Stimulated activated CD4-positive, alpha-beta T cell treated with anti-CD3 and anti-CD28 coated beads, Interleukin-2, amount 100 ng/mL, for 24 hours (primary cell): ENCODE measurements at regions not wholly inside any gene's neighbourhood (a gene's known extent, or its start where the extent isn't known, plus 50 kb on each side); places are given as distances from the start of the nearest gene placed in this dataset.
A peak's percentile ranks its signal among the peaks of the same experiment; 100 is the strongest.
"Not testable (repeated sequence)": the region's sequence is repeated elsewhere in the genome, so short reads cannot be mapped to it uniquely, and the experiment has no call there.

Experiments used
- DNase-seq, 2 donors: peaks; one replicate each; pipeline ENCODE4 v3.0.0-alpha.2; 2020

DNA sequence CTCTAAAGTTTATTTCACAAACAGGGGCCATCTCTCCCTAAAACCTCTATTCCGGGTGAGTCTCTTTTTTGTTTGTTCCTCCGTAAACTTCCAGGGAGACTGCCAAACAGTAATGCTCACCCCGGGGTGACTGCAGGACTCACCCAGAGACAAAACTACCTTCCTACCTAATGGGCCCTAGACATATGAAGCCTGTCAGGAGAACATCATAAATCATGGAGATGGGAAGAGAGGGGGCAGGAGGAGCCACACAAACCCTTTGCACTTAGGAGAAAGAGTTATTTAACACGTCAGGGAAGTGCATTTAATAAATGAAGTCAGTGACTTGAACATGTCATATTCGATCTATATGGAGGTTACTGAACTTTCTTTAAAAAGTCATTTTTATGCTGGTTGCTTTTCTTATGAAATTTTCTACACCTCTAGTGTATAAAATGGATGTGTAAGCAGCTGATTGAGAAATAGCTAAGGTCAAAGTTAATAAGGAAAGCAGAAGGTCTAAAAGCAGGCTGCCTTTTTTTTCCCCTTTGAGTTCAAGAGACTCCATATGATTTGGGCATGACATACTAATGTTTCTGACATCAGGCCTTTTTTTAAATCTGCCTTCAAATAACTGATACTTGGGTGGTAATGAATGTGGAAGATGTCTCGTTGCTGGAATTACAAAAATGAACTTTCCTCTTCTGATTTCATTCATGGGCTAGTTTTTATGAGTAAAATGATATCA lies 286.9 kb upstream of the USP25 start:
- DNase-seq = no peak

DNA sequence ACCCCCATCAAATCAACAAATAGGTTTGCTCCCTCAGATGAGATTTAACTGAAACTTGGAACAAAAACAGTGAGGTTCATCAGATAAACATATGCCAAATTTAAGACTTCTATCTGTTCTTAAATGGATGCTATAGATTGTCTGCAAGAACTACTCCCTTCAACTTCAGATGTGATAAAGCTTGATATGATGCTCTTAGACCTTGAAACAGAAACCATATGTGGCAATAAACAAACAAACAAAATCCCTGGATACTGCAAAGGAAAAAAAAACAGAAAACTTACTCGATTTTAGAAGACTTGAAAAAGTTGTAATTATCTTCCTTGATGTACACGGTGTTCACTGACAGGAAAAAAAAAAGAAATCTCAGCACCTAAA lies 286.1 kb upstream of the USP25 start:
- DNase-seq = no peak

DNA sequence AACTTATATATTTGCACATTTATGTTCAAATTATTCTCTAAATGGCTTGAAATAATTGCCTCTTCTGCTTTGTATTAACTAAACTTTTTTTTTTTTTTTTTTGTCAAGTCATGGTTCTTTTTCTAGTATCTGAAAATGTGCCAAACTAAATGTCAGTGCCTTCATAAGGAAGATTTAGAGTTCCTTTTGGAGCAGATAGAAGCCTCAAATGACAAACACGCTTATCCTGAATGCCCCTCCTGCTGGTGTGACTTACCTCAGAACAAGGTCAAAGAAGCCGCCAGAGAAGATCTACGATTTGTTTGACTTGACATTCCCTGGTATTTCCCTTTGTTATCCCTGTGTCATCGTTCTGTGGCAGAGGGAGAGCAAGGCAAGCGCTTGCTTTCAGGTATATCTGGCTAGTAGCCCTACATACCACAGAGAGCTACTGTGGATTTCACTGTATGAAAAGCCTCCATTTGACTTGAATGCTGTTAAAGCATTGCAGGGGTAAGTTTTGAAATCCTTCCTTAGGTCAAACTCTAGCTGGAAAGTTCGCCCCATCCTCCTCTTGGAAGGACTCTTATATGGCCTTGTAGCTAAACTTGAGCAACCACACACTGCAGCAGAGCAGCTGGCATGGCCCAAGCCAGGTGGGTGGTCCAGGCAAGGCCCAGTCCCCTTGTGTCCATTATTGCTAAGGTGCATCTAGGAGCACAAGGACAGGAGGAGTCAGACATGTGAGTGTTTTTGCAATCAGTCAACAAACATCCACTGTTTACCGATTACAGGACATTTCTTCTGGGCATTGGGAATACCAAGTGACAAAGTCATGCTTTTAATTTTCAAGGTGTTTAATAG lies 285.4 kb upstream of the USP25 start:
- no peak for DNase-seq

DNA sequence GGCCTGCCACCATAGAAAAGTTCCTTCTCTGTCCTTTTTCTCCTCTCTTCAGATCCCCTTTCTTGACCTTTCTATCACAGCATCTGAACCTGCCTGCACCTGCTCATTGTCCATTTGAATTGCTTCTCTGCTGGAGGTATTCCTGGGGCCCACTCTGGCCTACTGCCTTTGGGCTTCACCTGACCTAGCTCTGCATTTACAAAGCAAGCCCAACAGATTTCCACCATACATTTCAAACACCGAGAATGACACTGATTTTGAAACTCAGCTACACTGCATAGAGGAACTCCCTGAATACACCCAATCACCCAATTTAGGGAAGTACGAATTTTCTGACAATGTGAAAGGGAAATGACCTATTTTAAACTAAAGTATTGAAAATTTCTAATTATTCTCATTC lies 284.5 kb upstream of the USP25 start:
- no peak for DNase-seq

DNA sequence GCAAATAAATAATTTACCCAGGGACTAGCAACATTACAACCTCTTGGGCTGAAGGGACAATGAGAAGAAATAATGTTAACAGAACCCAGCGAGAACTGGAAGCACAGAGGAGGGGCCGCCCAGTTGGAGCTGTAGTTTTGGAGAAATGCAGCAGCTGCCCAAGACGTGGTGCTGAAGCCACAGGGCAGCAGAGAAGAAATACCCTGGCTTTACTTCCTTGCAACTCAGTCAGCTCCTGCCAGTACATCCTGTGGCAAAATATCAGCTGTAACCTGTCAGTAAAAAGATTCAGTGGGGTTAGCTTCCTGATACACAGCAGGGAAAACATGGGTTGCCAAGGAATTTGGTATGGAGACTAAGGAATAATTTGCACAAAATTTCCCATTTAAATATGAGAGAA lies 283.6 kb upstream of the USP25 start:
- no peak for DNase-seq

DNA sequence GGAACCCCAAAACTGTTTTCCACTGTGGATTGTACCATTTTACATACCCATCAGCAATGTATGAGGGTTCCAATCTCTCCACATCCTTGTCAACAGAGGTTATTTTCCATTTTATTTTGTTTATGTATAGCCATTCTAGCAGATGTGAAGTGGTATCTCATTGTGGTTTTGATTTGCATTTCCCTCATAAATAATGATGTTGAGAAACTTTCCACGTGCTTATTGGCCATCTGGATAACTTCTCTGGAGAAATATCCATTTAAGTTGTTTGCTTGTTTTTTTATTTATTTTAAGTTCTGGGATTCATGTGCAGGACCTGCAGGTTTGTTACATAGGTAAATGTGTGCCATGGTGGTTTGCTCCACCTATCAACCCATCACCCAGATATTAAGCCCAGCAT lies 280.2 kb upstream of the USP25 start:
- no peak for DNase-seq

DNA sequence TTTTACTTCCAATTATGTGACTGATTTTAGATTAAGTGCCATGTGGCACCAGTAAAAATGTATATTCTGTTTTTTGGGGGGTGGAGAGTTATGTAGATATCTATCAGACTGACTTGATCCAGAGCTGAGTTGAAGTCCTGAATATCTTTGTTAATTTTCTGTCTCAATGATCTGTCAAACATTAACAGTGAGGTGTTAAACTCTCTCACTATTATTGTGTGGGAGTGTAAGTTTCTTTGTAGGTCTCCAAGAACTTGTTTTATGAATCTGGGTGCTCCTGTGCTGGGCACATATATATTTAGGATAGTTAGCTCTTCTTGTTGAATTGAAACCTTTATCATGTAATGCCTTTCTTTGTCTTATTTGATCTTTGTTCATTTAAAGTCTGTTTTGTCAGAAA lies 276.5 kb upstream of the USP25 start:
- DNase-seq = no peak

DNA sequence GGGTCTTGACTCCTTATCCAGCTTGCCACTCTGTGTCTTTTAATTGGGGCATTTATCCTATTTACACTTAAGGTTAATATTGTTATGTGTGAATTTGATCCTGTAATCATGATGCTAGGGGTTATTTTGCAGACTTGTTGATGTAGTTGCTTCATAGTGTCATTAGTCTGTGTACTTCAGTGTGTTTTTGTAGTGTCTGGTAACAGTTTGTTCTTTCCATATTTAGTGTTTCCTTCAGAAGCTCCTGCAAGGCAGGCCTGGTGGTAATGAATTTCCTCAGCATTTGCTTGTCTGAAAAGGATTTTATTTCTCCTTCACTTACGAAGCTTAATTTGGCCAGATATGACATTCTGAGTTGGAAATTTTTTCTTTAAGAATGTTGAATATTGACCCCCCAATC lies 276.0 kb upstream of the USP25 start:
- not testable (repeated sequence) for DNase-seq

DNA sequence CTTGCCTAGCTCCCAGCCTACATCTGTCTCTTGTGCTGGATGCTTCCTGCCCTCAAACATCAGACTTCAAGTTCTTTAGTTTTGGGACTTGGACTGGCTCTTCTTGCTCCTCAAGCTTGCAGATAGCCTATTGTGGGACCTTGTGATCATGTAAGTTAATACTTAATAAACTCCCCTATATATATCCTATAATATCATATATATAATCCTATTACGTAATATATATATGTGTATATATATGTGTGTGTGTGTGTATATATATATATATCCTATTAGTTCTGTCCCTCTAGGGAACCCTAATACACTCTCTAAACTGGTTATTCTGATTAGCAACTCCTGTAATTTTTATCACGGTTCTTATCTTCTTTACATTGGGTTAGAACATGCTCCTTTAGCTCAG lies 274.9 kb upstream of the USP25 start:
- not testable (repeated sequence) for DNase-seq

DNA sequence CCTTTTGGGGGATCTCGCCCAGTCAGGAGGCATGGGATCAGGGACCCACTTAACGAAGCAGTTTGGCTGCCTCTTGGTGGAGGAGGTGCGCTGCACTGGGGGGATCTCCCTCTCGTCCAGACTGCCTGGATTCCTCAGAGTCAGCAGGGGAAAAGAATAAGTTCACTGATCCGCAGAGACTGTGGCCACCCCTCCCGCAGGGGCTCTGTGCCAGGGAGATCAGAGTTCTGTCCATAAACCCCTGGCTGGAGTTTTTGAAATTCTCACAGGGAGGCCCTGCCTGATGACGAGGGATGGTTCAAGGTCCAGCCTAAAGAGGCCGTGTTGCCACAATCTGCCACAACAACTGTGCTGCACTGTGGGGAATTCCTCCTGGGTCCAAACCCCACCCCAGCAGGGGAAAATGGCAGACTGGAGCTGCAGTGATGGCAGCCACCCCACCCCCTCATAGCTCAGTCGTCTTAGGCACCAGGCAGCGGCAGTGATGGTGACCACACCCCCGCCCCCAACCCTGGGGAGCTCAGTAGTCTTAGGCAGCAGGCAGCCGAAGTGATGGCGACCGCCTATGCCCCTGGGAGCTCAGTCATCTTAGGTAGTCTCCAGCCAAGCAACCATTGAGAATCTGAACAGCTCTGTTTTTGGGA lies 273.8 kb upstream of the USP25 start:
- DNase-seq = no peak

DNA sequence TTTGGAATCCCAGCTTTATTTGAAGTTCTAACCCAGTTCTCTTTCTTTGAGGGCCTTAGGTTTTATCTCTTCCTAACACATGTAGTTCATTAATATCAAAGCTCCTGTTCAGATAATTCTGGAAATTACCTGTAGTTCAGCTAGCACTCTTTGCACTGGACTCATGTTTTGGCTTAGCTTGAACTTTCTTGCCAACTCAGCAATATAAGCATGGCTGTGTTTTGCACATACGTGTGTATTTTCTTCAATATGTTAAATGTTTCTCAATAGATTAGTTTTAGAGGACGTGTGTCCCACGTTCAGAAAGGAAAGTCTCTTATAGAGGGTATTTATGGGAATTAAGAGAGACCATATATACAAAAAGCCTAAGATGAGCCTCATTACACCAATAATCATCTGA lies 271.8 kb upstream of the USP25 start:
- DNase-seq = no peak

DNA sequence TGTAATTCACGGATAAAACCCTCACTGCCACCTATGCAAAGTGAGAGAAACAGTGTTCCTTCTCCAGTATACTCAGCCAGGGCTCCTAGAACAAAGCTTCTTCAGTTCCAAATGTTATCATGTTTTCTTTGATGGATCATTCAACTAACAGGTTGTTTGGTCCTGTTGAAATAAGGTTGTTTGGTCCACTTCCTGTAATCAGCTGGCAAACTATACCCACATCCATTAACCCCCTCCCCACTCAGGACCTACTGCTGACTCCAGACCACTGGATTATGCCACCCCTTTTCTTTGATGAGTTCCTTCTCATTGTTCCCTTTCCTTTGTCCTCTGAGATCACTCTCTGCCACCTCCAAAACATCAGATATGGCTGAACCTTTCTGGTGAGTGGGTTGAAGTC lies 267.7 kb upstream of the USP25 start:
- no peak for DNase-seq

DNA sequence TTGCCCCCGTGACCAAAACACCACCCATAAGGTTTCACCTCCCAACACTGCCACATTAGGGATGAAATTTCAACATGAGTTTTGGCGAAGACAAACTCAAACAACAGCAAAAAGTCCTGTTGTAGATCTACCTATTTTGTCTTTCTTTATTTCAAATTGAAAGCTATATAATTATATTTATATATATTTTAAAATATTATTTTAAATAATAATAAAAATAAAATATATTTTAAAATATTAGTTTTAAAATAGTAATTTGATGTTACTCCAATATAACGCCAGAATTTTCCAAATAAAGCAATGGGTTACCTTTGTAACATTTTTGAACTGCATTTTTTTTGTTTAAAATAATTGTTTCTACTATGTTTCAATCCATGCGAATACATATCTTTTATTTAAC lies 263.5 kb upstream of the USP25 start:
- no peak for DNase-seq

DNA sequence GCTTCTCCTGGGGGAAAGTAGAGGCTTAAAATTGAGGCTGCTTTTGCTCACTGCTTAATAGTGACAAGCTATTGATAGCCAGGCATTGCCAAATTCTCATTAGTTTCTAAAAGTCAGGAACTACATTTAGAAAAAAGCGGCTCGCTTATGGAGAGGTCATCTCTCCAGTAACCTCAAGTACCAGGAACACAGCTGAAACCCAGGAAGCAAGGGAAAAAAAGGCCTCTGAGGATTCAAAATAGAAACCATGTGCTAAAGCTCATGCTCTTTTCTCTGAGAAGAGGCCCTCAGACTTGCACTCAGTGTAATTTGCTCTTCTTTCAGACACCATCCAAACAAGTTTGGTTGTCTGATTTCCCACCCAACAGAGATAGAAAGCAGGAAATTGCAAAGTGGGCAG lies 261.4 kb upstream of the USP25 start:
- no peak for DNase-seq

DNA sequence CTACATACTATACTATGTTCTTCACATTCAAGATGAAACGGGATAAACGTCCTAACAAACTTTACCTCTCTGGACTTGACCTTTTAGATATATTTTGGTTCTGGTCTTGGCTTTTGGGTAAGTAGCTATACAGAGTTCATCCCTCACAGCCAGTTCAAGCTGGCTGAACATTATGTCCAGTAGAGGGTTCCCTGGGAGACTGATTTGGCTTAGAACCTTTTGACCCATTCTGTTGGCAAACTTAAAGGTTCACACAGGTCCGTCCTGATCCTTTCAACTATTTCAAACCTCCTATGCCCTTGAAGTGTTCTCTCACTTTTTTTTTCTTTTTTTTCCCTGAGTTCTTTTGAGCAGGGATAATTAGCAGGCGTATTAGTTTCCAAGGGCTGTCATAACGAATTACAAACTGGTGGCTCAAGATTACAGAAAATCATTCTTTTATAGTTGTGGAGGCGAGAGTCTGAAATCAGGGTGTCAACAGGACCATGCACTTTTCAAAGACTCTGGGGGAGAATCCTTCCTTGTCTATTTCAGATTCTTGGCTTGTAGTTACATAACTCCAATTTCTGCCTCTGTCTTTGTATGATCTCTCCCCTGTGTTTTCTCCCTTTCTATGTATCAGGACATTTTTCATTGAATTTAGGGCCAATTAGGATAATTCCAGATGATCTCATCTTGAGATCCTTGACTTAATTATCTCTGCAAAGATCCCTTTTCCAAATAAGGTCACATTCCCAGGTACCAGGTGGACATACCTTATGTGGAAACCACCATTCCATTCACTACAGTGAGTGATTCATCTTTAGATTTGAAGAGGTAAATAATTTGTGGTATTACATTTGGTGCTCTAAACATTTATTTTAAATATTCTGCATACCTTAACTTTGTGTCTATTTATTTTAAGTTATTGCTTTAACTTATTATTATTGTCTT lies 257.4 kb upstream of the USP25 start:
- DNase-seq = no peak

DNA sequence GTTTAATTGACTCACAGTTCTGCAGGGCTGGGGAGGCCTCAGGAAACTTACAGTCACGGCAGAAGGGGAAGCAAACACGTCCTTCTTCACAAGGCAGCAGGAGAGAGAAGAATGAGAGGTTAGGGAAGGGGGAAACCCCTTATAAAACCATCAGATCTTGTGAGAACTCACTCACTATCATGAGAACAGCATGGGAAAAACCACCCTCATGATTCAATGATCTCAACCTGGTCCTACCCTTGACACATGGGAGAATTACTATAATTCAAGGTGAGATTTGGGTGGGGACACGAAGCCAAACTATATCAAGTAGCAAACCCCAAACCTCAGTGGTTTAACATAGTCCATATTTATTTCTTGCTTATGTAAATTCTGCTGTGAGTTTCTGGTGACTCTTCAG lies 252.0 kb upstream of the USP25 start:
- not testable (repeated sequence) for DNase-seq

DNA sequence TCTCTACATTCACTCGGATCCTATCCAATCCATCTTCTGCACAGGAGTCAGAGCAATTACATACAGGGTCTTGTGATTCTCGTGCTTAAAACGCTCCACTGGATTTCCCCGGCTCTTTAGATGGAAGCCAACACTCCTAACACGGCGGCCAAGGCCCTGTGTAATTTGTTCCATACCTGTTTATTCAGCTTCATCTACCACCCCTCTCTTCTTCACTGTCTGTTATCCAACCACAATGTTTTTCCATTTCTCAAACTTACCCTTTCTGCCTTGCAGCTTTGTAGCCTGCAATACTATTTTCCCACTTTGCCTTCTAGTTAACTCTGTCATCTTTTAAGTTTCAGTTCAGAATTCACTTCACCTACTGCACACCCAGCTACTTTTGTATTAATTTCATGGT lies 249.6 kb upstream of the USP25 start:
- peak; percentile 18 to 19 for DNase-seq

DNA sequence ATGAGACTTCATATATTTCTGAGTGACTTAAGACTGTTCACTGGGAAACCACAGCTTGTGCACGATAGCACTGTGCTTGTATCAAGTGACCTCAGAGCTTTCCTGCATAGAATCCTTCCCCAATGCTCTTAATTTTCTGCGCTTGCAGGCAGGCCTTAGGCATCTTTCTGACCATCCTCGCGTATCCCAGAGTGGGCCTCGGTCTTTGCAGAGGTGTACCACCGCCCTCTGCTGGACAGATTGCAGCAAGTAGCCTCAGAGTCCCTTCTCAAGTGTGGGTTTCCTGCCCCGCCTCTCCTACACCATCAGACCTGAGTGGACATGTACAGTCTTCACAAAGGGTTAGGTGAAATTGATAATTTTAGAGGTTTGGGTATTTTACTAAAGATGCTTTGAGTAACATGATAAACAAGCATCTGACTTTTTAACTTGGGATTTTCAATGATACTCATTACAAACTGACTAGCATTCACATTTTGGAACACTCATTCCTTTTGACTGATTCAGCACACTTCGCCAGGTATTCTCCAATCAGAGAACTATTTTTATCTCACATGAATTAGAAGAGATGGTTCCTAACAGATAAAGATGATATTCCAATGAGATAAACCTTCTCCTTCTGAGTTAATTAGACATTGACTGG lies 246.5 kb upstream of the USP25 start:
- DNase-seq = peak; percentile 82 to 84

DNA sequence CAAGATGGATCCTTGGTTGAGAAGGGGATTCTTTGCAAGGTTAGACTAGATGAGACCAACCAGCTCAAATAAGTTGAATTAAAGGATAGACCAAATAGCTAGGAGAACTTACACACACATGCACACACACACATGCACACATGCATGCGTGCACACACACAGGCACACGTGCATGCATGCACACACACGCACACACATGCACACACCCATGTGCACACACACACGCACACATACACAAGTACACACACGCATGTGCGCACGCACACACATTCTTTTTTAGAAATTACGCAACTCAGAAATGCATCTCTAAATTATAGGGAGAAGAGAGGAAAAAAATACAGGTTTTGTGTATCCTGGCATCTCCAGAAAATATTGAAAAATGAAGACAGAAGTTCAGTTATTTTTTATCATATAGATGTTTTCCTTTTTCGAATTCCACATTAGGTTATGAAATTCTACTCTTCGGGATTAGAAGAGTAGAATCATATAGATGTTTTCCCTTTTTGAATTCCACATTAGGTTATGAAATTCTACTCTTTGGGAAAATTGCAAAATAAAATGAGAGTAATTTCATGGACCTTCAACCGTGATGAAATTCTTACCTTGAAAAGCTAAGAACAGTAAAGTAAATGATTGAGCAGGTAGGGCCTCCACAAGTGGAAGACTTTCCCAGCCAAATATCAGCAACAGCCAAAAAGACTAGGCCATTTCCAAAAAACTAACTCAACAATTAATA lies 243.2 kb upstream of the USP25 start:
- DNase-seq = no peak

DNA sequence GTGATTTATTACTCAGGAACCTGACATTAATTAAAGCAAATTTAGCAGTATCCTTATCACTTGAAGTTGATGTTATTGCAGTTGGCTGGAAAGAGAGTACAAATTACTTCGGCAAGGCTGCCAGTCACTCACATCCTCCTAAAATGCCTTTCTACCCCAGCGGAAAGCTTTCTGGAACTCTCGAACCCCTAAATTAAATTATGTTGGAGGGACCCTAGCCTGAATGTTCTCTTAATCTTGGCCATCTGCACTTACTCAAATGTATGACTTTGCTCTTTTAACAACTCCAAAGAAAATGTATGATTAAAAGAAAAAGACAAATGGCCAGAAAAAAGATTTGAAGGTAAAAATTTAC lies 242.6 kb upstream of the USP25 start:
- DNase-seq = no peak

DNA sequence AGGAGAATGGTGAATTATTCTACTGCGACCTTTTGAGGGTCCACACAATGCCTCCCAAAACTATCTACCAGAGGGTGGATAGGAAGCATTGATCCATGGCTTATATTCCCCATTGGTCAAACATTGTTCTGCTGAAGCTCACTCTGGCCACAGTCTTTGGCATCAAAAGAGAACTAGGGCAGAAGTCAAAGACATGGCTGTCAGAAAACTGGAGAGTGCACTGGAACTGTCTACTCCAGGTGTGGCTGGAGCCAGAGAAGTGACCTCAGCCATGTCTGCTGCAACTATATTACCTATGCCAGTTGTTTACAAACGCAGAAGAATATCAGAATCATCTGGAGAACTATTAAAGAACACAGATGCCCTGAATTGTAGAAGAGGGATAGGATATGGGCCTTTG lies 238.7 kb upstream of the USP25 start:
- DNase-seq = no peak

DNA sequence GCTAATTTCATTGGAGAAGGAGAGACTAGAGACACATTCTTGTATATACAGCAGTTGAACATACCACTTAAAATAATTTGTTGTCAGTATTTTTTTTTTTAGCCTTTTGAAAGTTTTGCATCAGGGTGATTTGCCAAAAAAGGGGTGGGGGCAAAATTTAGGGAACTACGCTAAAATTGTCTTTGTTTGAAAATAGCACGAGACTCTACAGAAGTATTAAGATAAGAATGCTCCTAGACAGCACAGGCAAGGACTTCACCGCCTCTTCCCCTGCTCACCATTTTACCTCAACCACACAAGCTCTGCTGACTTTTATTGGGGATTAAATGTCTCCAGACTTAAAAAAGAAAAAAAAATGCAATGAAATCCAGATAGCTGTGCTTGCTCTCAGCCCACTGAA lies 236.1 kb upstream of the USP25 start:
- DNase-seq = no peak
